ENCODE measurements at regions not wholly inside any gene's neighbourhood (a gene's known extent, or its start where the extent isn't known, plus 50 kb on each side); places are given as distances from the start of the nearest gene placed in this dataset.

GRCh38 chr2:3914241-3914640 lies 210.9 kb downstream of the DCDC2C start:
- TF ChIP-seq, protein P1, sequence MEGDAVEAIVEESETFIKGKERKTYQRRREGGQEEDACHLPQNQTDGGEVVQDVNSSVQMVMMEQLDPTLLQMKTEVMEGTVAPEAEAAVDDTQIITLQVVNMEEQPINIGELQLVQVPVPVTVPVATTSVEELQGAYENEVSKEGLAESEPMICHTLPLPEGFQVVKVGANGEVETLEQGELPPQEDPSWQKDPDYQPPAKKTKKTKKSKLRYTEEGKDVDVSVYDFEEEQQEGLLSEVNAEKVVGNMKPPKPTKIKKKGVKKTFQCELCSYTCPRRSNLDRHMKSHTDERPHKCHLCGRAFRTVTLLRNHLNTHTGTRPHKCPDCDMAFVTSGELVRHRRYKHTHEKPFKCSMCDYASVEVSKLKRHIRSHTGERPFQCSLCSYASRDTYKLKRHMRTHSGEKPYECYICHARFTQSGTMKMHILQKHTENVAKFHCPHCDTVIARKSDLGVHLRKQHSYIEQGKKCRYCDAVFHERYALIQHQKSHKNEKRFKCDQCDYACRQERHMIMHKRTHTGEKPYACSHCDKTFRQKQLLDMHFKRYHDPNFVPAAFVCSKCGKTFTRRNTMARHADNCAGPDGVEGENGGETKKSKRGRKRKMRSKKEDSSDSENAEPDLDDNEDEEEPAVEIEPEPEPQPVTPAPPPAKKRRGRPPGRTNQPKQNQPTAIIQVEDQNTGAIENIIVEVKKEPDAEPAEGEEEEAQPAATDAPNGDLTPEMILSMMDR (IDR thresholded peaks at IDR 0.05), result no peak
- DNase-seq (ENCODE audit: low spot score) (no peak), ATAC-seq (ENCODE audit: insufficient number of reproducible peaks, low FRiP score, low read depth) (no peak)

GRCh38 chr2:3927031-3927430 lies 223.7 kb downstream of the DCDC2C start:
- H3K27ac ChIP-seq, result no peak overlapping the region
- DNase-seq (ENCODE audit: low spot score) (no peak), ATAC-seq (ENCODE audit: insufficient number of reproducible peaks, low FRiP score, low read depth) (no peak)
- TF ChIP-seq, protein P1 (IDR thresholded peaks at IDR 0.05), result no peak
- no peaks in the 10 kb centered on the region for H3K36me3 ChIP-seq
- no peaks in the 10 kb centered on the region for H3K9me3 ChIP-seq
- no peak overlapping the region for H3K4me3 ChIP-seq
- no peaks in the 10 kb centered on the region for H3K4me1 ChIP-seq (ENCODE audit: control insufficient read depth in 1 of 2, low read depth in 2 of 2)
- H3K27me3 ChIP-seq (replicated peaks; ENCODE audit: insufficient read depth), result no peaks in the 10 kb centered on the region

More at GRCh38 chr2:3914241-3914640, 210.9 kb downstream of the DCDC2C start:
- Histone ChIP-seq H3K36me3 (no peaks in the 10 kb centered on the region), H3K27me3 (replicated peaks; ENCODE audit: insufficient read depth) (no peaks in the 10 kb centered on the region), H3K4me1 (ENCODE audit: control insufficient read depth in 1 of 2, low read depth in 2 of 2) (no peaks in the 10 kb centered on the region), H3K4me3 (no peak overlapping the region), H3K9me3 (no peaks in the 10 kb centered on the region), H3K27ac (no peak overlapping the region)

- TF ChIP-seq, protein P1 (IDR thresholded peaks at IDR 0.05), result no peak
- ATAC-seq (ENCODE audit: insufficient number of reproducible peaks, low FRiP score, low read depth) (no peak), DNase-seq (ENCODE audit: low spot score) (no peak)
- Histone ChIP-seq H3K27ac (no peak overlapping the region), H3K4me1 (ENCODE audit: control insufficient read depth in 1 of 2, low read depth in 2 of 2) (no peaks in the 10 kb centered on the region), H3K4me3 (no peak overlapping the region), H3K27me3 (replicated peaks; ENCODE audit: insufficient read depth) (no peaks in the 10 kb centered on the region), H3K36me3 (no peaks in the 10 kb centered on the region), H3K9me3 (no peaks in the 10 kb centered on the region)
These were observed 226.0 kb downstream of the DCDC2C start for GRCh38 chr2:3929374-3929773.

DNA sequence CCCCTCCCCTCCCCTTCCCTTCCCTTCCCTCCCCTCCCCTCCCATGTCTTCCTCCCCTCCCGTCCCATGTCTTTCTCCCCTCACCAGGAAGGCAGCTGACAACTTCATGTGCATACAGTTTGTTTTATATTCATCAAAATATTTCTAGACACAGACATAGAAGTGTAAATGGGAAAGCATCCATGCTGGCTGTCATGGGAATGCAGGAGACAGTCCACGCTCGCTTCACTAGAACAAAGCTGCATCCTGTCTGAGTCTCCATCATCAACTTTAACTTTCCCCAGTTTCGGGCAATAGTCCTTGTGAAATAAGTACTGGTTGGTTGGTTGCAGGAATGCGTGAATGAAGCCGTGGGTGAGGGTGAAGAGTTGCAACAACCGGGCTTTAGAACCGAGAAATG lies 226.9 kb downstream of the DCDC2C start:
- DNase-seq (ENCODE audit: low spot score) (no peak), ATAC-seq (ENCODE audit: insufficient number of reproducible peaks, low FRiP score, low read depth) (no peak)
- no peak overlapping the region for H3K27ac ChIP-seq
- H3K4me1 ChIP-seq (ENCODE audit: control insufficient read depth in 1 of 2, low read depth in 2 of 2), result no peaks in the 10 kb centered on the region
- TF ChIP-seq, protein P1 (IDR thresholded peaks at IDR 0.05), result no peak
- H3K36me3 ChIP-seq, result no peaks in the 10 kb centered on the region
- no peaks in the 10 kb centered on the region for H3K27me3 ChIP-seq (replicated peaks; ENCODE audit: insufficient read depth)
- H3K9me3 ChIP-seq, result no peaks in the 10 kb centered on the region
- no peak overlapping the region for H3K4me3 ChIP-seq

- Histone ChIP-seq H3K4me1 (ENCODE audit: control insufficient read depth in 1 of 2, low read depth in 2 of 2) (no peaks in the 10 kb centered on the region), H3K27me3 (replicated peaks; ENCODE audit: insufficient read depth) (no peaks in the 10 kb centered on the region), H3K4me3 (no peak overlapping the region), H3K36me3 (no peaks in the 10 kb centered on the region), H3K9me3 (no peaks in the 10 kb centered on the region), H3K27ac (no peak overlapping the region)
- no peak for ATAC-seq (ENCODE audit: insufficient number of reproducible peaks, low FRiP score, low read depth)
- TF ChIP-seq, protein P1 (IDR thresholded peaks at IDR 0.05), result no peak
- no peak for DNase-seq (ENCODE audit: low spot score)
These were observed 237.3 kb downstream of the DCDC2C start for GRCh38 chr2:3940661-3941060.

All from thoracic aorta (tissue), 2 donors.